Left lung (tissue), 4 donors: ENCODE measurements at regions not wholly inside any gene's neighbourhood (a gene's known extent, or its start where the extent isn't known, plus 50 kb on each side); places are given as distances from the start of the nearest gene placed in this dataset.

Source experiments
- ATAC-seq: fragments of 200-7000 bp; cut with Tn5 transposase; one replicate; pipeline ENCODE4 v1.9.1; 2020; ENCODE audit warnings: moderate library complexity
- DNase-seq, 4 donors: peaks; one replicate each; pipeline ENCODE4 v3.0.0-alpha.2; 2013 to 2020
- H3K27ac ChIP-seq, 2 donors: fragments of 200-600 bp; sonication (generic) in 1 of 2; one replicate each; pipeline versions ENCODE4 v1.5.0 to v1.8.0; 2020 to 2021
- H3K27me3 ChIP-seq, 2 donors: fragments of 200-600 bp; sonication (generic) in 1 of 2; one replicate each; pipeline versions ENCODE4 v1.5.0 to v1.8.0; 2020 to 2021
- H3K36me3 ChIP-seq, 2 donors: fragments of 200-600 bp; sonication (generic) in 1 of 2; one replicate each; pipeline versions ENCODE4 v1.5.0 to v1.8.0; 2020 to 2021
- H3K4me1 ChIP-seq, 2 donors: fragments of 200-600 bp; one replicate each; pipeline ENCODE4 v1.8.0; 2021
- H3K4me3 ChIP-seq, 2 donors: fragments of 200-600 bp; sonication (generic) in 1 of 2; one replicate each; pipeline versions ENCODE4 v1.5.0 to v1.8.0; 2020 to 2021; ENCODE audit warnings: mild to moderate bottlenecking in 1 of 2
- H3K9me3 ChIP-seq, 2 donors: fragments of 200-600 bp; sonication (generic) in 1 of 2; one replicate each; pipeline versions ENCODE4 v1.5.0 to v1.8.0; 2020 to 2021
- CTCF ChIP-seq, 2 donors: fragments of 200-600 bp; sonication (generic) in 1 of 2; IDR thresholded peaks; one replicate each; pipeline versions ENCODE4 v1.5.0 to v1.8.0; 2021; ENCODE audit warnings: antibody characterized with exemption in 2 of 2
- intact Hi-C, 2 donors: fragments of 100-400 bp; cut with DNase I; formaldehyde crosslinking; loops; one replicate each; pipeline versions ENCODE4 v1.11.2 to v1.14.2; 2022
- donor health status: DM: no; HTN: yes; CAD: no.
- donor health status: DM: no; HTN: no; CAD: no.

GRCh38 chr7:83782628-83783027, 133.7 kb upstream of the SEMA3E start:
- no peaks in the 10 kb centered on the region for H3K36me3 ChIP-seq
- no peaks in the 10 kb centered on the region for H3K4me1 ChIP-seq
- no peak overlapping the region for H3K27ac ChIP-seq
- no peaks in the 10 kb centered on the region for H3K27me3 ChIP-seq
- ATAC-seq, result no peak
- DNase-seq, result no peak
- intact Hi-C loops, result no loop called here
- no peak overlapping the region for H3K4me3 ChIP-seq
- H3K9me3 ChIP-seq, result no peaks in the 10 kb centered on the region
- TF ChIP-seq CTCF (IDR thresholded peaks at IDR 0.05), result no peak

DNA sequence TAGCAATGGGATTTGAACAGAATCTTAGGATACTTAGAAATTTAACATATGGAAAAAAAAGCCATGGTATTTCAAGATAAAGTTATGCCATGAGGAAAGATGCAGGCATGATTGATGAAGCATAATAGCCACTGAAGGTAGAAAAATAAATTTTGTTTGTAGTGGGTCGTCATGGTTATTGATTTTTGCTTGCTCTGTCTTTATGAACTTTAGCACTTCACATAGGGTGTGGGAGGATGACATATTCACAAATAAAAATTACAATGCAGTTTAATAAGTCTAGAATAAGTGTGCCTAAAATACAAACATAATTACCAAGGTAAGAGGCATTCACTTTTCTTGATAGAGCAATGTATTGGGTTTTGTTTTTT, 129.1 kb upstream of the SEMA3E start:
- Histone ChIP-seq H3K27ac (no peak overlapping the region), H3K4me3 (no peak overlapping the region), H3K36me3 (no peaks in the 10 kb centered on the region), H3K27me3 (no peaks in the 10 kb centered on the region), H3K4me1 (no peaks in the 10 kb centered on the region), H3K9me3 (no peaks in the 10 kb centered on the region)
- no peak for ATAC-seq
- DNase-seq, result no peak
- intact Hi-C loops, result no loop called here
- TF ChIP-seq CTCF (IDR thresholded peaks at IDR 0.05), result no peak

DNA sequence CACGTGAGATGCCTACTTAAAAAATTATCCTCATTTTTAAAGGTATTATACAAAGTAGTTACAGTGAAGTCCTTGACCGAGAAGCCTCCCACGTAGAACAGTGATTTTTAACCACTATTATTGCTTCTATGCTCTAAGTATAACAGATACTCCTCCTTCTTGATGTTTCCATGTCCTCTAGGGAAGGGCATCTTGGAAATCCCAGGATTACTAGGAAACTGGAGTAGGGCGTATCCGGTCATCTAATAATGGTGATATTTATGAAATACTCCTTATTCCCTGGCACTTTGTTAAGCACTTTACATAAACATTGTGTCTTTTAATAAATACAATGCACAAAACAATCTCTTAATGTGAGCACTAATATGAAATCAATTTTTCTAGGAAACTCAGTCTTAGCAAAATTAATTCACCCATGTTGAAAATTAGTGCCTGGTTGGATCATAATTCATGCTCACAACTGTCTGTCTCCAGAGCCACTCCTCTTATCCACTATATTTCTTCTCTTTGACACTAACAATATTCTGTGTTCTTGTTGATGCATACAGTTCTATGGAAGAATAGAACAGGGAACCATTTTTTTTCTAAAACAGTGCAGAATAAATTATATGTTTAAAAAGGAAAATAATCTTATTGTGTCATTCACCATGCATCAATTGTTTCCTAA, 128.6 kb upstream of the SEMA3E start:
- H3K36me3 ChIP-seq, result no peaks in the 10 kb centered on the region
- no peaks in the 10 kb centered on the region for H3K27me3 ChIP-seq
- H3K4me3 ChIP-seq, result no peak overlapping the region
- H3K27ac ChIP-seq, result no peak overlapping the region
- no peaks in the 10 kb centered on the region for H3K9me3 ChIP-seq
- no peak for ATAC-seq
- DNase-seq, result no peak
- H3K4me1 ChIP-seq, result no peaks in the 10 kb centered on the region
- no peak for TF ChIP-seq CTCF (IDR thresholded peaks at IDR 0.05)
- intact Hi-C loops, result no loop called here

GRCh38 chr7:83769407-83769806, 120.5 kb upstream of the SEMA3E start:
- DNase-seq, result no peak
- Histone ChIP-seq H3K27ac (no peak overlapping the region), H3K9me3 (no peaks in the 10 kb centered on the region), H3K4me3 (no peak overlapping the region), H3K36me3 (no peaks in the 10 kb centered on the region), H3K27me3 (no peaks in the 10 kb centered on the region), H3K4me1 (no peaks in the 10 kb centered on the region)
- intact Hi-C loops, result no loop called here
- TF ChIP-seq CTCF (IDR thresholded peaks at IDR 0.05), result no peak
- no peak for ATAC-seq

DNA sequence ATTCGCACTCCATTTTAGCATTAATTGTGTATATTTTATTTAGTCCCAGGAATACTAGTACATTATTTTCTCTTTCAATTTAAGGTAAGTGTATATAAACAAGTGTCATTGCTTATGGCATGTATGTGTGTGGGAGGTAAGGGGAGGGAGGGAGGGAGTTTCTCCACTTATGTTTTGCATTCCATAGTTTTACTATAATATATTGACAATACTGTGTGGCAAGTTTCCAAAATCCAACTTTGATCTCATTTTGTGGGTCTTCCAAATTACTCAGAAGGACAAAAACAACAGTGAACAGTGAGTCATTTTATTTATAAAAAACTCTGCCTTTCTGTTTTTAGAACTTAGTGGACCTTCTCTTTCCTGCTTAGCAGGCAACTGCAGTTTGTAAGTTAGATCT, 102.3 kb upstream of the SEMA3E start:
- ATAC-seq (no peak), DNase-seq (no peak)
- H3K36me3 ChIP-seq, result no peaks in the 10 kb centered on the region
- H3K27me3 ChIP-seq, result no peaks in the 10 kb centered on the region
- intact Hi-C loops, result no loop called here
- no peak overlapping the region for H3K27ac ChIP-seq
- H3K9me3 ChIP-seq, result peaks cover 0 to 18% of the 10 kb centered on the region in 2 donors
- H3K4me1 ChIP-seq, result no peaks in the 10 kb centered on the region
- no peak overlapping the region for H3K4me3 ChIP-seq
- no peak for TF ChIP-seq CTCF (IDR thresholded peaks at IDR 0.05)
